Suprapubic skin (tissue), 3 donors: ENCODE measurements at regions not wholly inside any gene's neighbourhood (a gene's known extent, or its start where the extent isn't known, plus 50 kb on each side); places are given as distances from the start of the nearest gene placed in this dataset.

Experiments used
- CTCF ChIP-seq, 2 donors: fragments of 200-600 bp in 1 of 2; fragments of 450-650 bp in 1 of 2; sonication (generic) in 1 of 2; IDR thresholded peaks; one replicate each; pipeline ENCODE4 v1.5.1; 2016 to 2019; ENCODE audit warnings: antibody characterized with exemption in 2 of 2, mild to moderate bottlenecking in 1 of 2, moderate library complexity in 1 of 2
- EP300 ChIP-seq: sonication (generic); formaldehyde crosslinking; IDR thresholded peaks from one replicate; pipeline ENCODE4 v1.6.1; 2017; ENCODE audit warnings: antibody characterized with exemption

- no peak for TF ChIP-seq CTCF (IDR thresholded peaks at IDR 0.05)
- no peak for TF ChIP-seq EP300
Measured at GRCh38 chr11:29628609-29629008, 388.2 kb downstream of the KCNA4 start.
